ENCODE measurements at regions not wholly inside any gene's neighbourhood (a gene's known extent, or its start where the extent isn't known, plus 50 kb on each side); places are given as distances from the start of the nearest gene placed in this dataset.
"Not testable (repeated sequence)": the region's sequence is repeated elsewhere in the genome, so short reads cannot be mapped to it uniquely, and the experiment has no call there.

DNA sequence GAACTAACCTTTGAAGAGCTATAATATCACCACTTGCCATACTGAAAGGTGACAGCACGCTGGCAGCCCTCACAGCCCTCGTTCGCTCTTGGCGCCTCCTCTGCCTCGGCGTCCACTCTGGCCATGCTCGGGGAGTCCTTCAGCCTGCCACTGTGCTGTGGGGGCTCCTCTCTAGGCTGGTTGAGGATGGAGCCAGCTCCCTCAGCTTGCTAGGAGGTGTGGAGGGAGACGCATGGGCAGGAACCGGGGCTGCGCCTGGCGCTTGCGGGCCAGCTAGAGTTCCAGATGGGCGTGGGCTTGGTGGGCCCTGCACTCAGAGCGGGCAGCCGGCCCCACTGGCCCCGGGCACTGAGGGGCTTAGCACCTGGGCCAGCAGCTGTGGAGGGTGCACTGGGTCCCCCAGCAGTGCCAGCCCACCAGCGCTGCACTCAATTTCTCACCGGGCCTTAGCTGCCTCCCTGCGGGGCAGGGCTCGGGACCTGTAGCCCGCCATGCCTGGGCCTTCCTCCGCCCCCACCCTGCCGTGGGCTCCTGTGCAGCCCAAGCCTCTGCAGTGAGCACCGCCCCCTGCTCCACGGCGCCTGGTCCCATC lies 329.7 kb downstream of the LMBRD1 start:
- no peak for DNase-seq

DNA sequence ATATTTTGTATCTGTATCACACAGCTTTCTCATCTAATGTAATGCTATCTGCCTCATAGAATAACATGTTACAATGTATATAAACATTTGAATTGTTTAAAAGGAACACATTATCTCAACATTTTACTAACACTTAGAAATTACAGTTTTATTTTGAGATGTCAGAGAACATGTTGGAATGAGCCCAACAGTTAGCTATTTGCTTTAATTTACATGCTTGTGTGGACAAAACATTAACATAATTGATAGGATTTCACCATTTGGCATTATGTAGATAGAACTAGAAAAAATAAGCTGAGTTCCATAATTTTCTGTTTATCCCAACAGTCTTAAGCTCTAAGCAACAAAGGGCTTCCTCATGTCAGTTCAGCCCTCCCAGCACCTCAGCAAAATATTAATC lies 330.9 kb downstream of the LMBRD1 start:
- no peak for DNase-seq

DNA sequence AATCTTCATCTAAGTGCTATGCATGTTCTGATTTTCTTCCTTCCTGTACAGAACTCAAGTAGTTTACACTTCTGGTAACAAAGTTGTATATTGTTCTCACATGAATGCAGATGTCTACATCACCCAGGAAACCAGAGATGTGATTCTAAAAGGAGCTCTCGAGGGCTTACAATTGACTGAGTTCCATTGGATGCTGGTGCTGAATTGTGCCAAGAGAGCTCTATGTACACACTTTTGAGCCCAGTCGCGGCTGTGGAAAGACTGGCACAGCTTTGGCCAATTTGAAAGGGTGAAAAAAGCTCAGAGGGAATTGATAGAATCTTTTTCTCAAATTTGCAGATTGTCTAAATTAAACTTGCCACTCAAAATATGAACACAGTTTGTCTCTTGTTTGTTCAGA lies 340.7 kb downstream of the LMBRD1 start:
- DNase-seq: no peak

DNA sequence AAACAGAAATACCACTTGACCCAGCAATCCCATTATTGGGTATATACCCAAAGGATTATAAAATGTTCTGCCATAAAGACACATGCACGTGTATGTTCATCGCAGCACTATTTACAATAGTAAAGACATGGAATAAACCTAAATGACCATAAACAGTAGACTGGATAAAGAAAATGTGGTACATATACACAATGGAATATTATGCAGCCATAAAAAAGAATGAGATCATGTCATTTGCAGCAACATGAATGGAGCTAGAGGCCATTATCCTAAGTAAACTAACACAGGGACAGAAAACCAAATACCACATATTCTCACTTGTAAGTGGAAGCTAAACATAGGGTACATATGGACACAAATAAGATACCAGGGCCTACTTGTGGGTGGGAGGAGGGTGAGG lies 342.2 kb downstream of the LMBRD1 start:
- DNase-seq: not testable (repeated sequence)

DNA sequence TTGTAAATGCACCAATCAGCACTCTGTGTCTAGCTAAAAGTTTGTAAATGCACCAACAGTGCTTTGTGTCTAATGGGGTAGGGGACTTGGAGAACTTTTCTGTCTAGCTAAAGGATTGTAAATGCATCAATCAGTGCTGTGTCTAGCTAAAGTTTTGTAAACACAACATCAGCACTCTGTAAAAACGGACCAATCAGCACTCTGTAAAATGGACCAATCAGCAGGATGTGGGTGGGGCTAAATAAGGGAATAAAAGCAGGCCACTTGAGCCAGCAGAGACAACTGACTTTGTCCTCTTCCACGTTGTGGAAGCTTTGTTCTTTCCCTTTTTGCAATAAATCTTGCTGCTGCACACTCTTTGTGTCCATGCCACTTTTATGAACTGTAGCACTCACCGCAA lies 346.3 kb downstream of the LMBRD1 start:
- DNase-seq: not testable (repeated sequence)

DNA sequence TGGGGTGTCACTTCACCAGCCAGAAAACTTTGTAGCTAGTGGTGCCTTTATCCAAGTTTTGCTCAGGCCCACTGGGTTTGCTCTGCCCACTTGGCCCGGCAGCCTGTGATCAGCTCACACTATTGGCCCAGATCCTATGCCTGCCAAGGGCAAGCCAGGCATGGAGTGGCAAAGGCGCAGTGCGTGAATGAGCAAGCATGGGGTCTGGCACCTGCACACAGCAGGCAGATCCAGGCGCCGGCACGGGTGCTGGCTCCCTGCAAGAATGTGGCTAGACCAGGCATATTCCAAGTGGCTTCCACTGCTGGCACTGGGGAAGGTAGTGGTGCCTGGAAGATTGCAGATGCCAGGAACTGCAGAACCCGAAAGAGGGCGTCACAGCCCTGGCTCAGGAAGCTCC lies 346.9 kb downstream of the LMBRD1 start:
- DNase-seq: no peak
